ENCODE measurements at regions not wholly inside any gene's neighbourhood (a gene's known extent, or its start where the extent isn't known, plus 50 kb on each side); places are given as distances from the start of the nearest gene placed in this dataset.

DNA sequence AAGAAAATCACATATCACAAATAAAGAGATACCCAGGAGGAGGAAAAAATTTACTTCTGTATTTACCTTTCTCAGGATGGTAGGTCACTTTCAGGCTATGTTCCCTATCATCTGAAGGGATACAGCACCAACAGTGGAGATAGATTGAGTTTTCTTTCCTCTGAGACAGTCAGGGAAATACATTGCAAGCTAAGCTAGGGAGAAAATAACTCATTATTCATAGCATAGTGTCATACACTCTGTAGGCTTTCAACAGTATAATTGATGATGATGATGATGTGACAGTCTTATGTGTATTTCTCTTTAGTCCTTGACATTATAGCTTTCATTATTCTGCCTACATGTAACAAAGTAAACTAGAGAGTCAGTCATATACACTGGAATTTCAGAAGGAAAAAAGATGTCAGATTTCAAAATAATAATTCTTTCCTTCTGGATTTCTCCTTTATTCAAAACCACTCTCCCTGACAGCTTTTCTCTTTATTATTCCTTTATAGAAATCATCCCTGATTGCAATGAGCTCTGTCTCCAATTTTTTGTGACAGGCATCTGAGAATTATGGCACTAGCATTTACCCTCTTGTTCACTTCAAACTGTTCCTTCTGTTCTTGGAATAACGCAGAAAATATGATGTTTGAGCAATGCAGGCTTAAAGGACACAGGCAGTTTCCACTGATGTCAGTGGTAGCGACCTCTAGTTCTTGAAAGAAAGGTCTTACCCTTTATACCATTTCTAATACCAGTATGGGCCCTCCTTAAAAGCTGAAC is 169.1 kb upstream of the EPHA5 start:
- TF ChIP-seq, protein P1, sequence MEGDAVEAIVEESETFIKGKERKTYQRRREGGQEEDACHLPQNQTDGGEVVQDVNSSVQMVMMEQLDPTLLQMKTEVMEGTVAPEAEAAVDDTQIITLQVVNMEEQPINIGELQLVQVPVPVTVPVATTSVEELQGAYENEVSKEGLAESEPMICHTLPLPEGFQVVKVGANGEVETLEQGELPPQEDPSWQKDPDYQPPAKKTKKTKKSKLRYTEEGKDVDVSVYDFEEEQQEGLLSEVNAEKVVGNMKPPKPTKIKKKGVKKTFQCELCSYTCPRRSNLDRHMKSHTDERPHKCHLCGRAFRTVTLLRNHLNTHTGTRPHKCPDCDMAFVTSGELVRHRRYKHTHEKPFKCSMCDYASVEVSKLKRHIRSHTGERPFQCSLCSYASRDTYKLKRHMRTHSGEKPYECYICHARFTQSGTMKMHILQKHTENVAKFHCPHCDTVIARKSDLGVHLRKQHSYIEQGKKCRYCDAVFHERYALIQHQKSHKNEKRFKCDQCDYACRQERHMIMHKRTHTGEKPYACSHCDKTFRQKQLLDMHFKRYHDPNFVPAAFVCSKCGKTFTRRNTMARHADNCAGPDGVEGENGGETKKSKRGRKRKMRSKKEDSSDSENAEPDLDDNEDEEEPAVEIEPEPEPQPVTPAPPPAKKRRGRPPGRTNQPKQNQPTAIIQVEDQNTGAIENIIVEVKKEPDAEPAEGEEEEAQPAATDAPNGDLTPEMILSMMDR (IDR thresholded peaks at IDR 0.05) = no peak
- no peak for TF ChIP-seq POLR2AphosphoS5 (IDR thresholded peaks at IDR 0.05)

Measured in breast epithelium (tissue), 3 donors.